Trophoblast cell (in vitro differentiated cells and primary cell): ENCODE measurements at regions not wholly inside any gene's neighbourhood (a gene's known extent, or its start where the extent isn't known, plus 50 kb on each side); places are given as distances from the start of the nearest gene placed in this dataset.

ENCODE experiments used
- DNase-seq, 2 donors: peaks; one replicate each; pipeline ENCODE4 v3.0.0-alpha.2; 2016
- H2AFZ ChIP-seq: 2 replicates; pipeline ENCODE4 v1.6.1; 2013; ENCODE audit warnings: low read length, moderate library complexity, mild to moderate bottlenecking; ENCODE audit not compliant: insufficient read depth, poor library complexity
- H2AK5ac ChIP-seq: 2 replicates; pipeline ENCODE4 v1.6.1; 2013; ENCODE audit warnings: mild to moderate bottlenecking, low read length
- H2BK120ac ChIP-seq: 2 replicates; pipeline ENCODE4 v1.6.1; 2013; ENCODE audit warnings: low read length, mild to moderate bottlenecking, moderate library complexity; ENCODE audit not compliant: insufficient read depth, poor library complexity
- H2BK12ac ChIP-seq: 2 replicates; pipeline ENCODE4 v1.6.1; 2013; ENCODE audit warnings: mild to moderate bottlenecking, low read length, moderate library complexity
- H2BK5ac ChIP-seq: 2 replicates; pipeline ENCODE4 v1.6.1; 2013; ENCODE audit warnings: low read length, low read depth, moderate library complexity, mild to moderate bottlenecking; ENCODE audit not compliant: poor library complexity
- H3K14ac ChIP-seq: 2 replicates; pipeline ENCODE4 v1.6.1; 2013; ENCODE audit warnings: mild to moderate bottlenecking, low read length
- H3K18ac ChIP-seq: 2 replicates; pipeline ENCODE4 v1.6.1; 2013; ENCODE audit warnings: mild to moderate bottlenecking, low read length
- H3K23ac ChIP-seq: 2 replicates; pipeline ENCODE4 v1.6.1; 2013; ENCODE audit warnings: low read length
- H3K27ac ChIP-seq: 2 replicates; pipeline ENCODE4 v1.5.1; 2013; ENCODE audit warnings: low read depth, mild to moderate bottlenecking, inconsistent platforms, low read length, moderate library complexity
- H3K27me3 ChIP-seq: 2 replicates; pipeline ENCODE4 v1.6.1; 2013; ENCODE audit warnings: inconsistent platforms, mild to moderate bottlenecking, low read length, moderate library complexity; ENCODE audit not compliant: insufficient read depth
- H3K36me3 ChIP-seq, 2 experiments: 1 replicate in 1 of 2; 2 replicates in 1 of 2; pipeline ENCODE4 v1.6.1; 2013; ENCODE audit warnings: low read length in 2 of 2, mild to moderate bottlenecking in 2 of 2, moderate library complexity in 1 of 2; ENCODE audit not compliant: insufficient read depth in 2 of 2, control insufficient read depth in 1 of 2
- H3K4ac ChIP-seq: 2 replicates; pipeline ENCODE4 v1.6.1; 2013; ENCODE audit warnings: low read depth, mild to moderate bottlenecking, low read length, moderate library complexity
- H3K4me1 ChIP-seq, 2 experiments: 1 replicate in 1 of 2; 2 replicates in 1 of 2; pipeline ENCODE4 v1.6.1; 2013; ENCODE audit warnings: low read length in 2 of 2, mild to moderate bottlenecking in 2 of 2, moderate library complexity in 1 of 2; ENCODE audit not compliant: insufficient read depth in 2 of 2, control insufficient read depth in 1 of 2
- H3K4me2 ChIP-seq: 2 replicates; pipeline ENCODE4 v1.6.1; 2013; ENCODE audit warnings: inconsistent platforms, mild to moderate bottlenecking, low read length, moderate library complexity
- H3K4me3 ChIP-seq: 2 replicates; pipeline ENCODE4 v1.5.1; 2013; ENCODE audit warnings: mild to moderate bottlenecking, low read depth, low read length, inconsistent platforms
- H3K79me1 ChIP-seq: one replicate; pipeline ENCODE4 v1.6.1; 2013; ENCODE audit warnings: low read length
- H3K79me2 ChIP-seq: 2 replicates; pipeline ENCODE4 v1.6.1; 2013; ENCODE audit warnings: low read length, mild to moderate bottlenecking; ENCODE audit not compliant: control insufficient read depth, insufficient read depth, poor library complexity
- H3K9ac ChIP-seq: 2 replicates; pipeline ENCODE4 v1.6.1; 2013; ENCODE audit warnings: mild to moderate bottlenecking, low read length
- H3K9me3 ChIP-seq: 2 replicates; pipeline ENCODE4 v1.6.1; 2013; ENCODE audit warnings: low read depth, mild to moderate bottlenecking, control low read depth, inconsistent platforms, low read length; ENCODE audit not compliant: insufficient read depth
- H4K12ac ChIP-seq: 2 replicates; pipeline ENCODE4 v1.6.1; 2013; ENCODE audit warnings: low read depth, mild to moderate bottlenecking, low read length, moderate library complexity
- H4K8ac ChIP-seq: 2 replicates; pipeline ENCODE4 v1.6.1; 2013; ENCODE audit warnings: low read depth, mild to moderate bottlenecking, low read length, moderate library complexity
- H4K91ac ChIP-seq: one replicate; pipeline ENCODE4 v1.6.1; 2013; ENCODE audit warnings: low read depth, mild to moderate bottlenecking, low read length, moderate library complexity
- WGBS: extraction: QIAGEN DNeasy Blood & Tissue Kit; methylation state at CpG from one replicate; pipeline ENCODE4 v1.1.7; 2013; ENCODE audit warnings: missing lambda C conversion rate; ENCODE audit not compliant: insufficient read length, insufficient coverage; ENCODE audit errors: extremely low coverage; 5-methylcytosine and 5-hydroxymethylcytosine counted together

GRCh38 chr5:89826938-89827337 is 582.6 kb downstream of the CETN3 start:
- Histone ChIP-seq H2BK12ac (no peak overlapping the region), H3K14ac (no peak overlapping the region), H3K79me2 (no peaks in the 10 kb centered on the region), H2BK120ac (no peak overlapping the region), H3K4me1 (no peaks in the 10 kb centered on the region), H3K9ac (no peak overlapping the region), H3K4me3 (no peak overlapping the region), H3K79me1 (no peaks in the 10 kb centered on the region), H3K4ac (no peak overlapping the region), H3K27ac (no peak overlapping the region), H3K27me3 (no peaks in the 10 kb centered on the region), H3K23ac (no peak overlapping the region), H2AK5ac (no peak overlapping the region), H3K4me2 (no peak overlapping the region), H4K8ac (no peak overlapping the region), H3K36me3 (no peaks in the 10 kb centered on the region), H4K12ac (no peak overlapping the region), H3K9me3 (no peaks in the 10 kb centered on the region), H3K18ac (no peak overlapping the region), H4K91ac (no peak overlapping the region), H2AFZ (no peak overlapping the region), H2BK5ac (no peak overlapping the region)
- no CpG with 5 or more reads among the region's 8 CpGs for WGBS
- DNase-seq: no peak

GRCh38 chr5:89823046-89823445 is 586.5 kb downstream of the CETN3 start:
- Histone ChIP-seq H3K9ac (no peak overlapping the region), H3K4me2 (no peak overlapping the region), H2AFZ (no peak overlapping the region), H2BK120ac (no peak overlapping the region), H3K27me3 (no peaks in the 10 kb centered on the region), H3K23ac (no peak overlapping the region), H4K8ac (no peak overlapping the region), H3K79me1 (no peaks in the 10 kb centered on the region), H2BK12ac (no peak overlapping the region), H3K18ac (no peak overlapping the region), H4K91ac (no peak overlapping the region), H2BK5ac (no peak overlapping the region), H3K36me3 (no peaks in the 10 kb centered on the region), H3K4me3 (no peak overlapping the region), H4K12ac (no peak overlapping the region), H3K79me2 (no peaks in the 10 kb centered on the region), H3K4ac (no peak overlapping the region), H3K27ac (no peak overlapping the region), H3K4me1 (no peaks in the 10 kb centered on the region), H3K14ac (no peak overlapping the region), H2AK5ac (no peak overlapping the region), H3K9me3 (no peaks in the 10 kb centered on the region)
- no peak for DNase-seq
- no CpG with 5 or more reads among the region's 2 CpGs for WGBS

GRCh38 chr5:89817841-89818240 is 591.7 kb downstream of the CETN3 start:
- no peaks in the 10 kb centered on the region for H3K9me3 ChIP-seq
- no peak overlapping the region for H4K91ac ChIP-seq
- no peak overlapping the region for H2BK12ac ChIP-seq
- no peaks in the 10 kb centered on the region for H3K36me3 ChIP-seq
- no peak overlapping the region for H3K4me3 ChIP-seq
- no peaks in the 10 kb centered on the region for H3K27me3 ChIP-seq
- no CpG with 5 or more reads among the region's 4 CpGs for WGBS
- no peak overlapping the region for H3K9ac ChIP-seq
- no peak overlapping the region for H3K4me2 ChIP-seq
- H3K79me2 ChIP-seq: no peaks in the 10 kb centered on the region
- no peaks in the 10 kb centered on the region for H3K79me1 ChIP-seq
- no peak overlapping the region for H3K4ac ChIP-seq
- no peak overlapping the region for H2BK5ac ChIP-seq
- H2AFZ ChIP-seq: no peak overlapping the region
- H3K23ac ChIP-seq: no peak overlapping the region
- H3K18ac ChIP-seq: no peak overlapping the region
- no peak for DNase-seq
- H4K8ac ChIP-seq: no peak overlapping the region
- H2AK5ac ChIP-seq: no peak overlapping the region
- no peak overlapping the region for H3K27ac ChIP-seq
- H3K4me1 ChIP-seq: no peaks in the 10 kb centered on the region
- no peak overlapping the region for H4K12ac ChIP-seq
- H2BK120ac ChIP-seq: no peak overlapping the region
- no peak overlapping the region for H3K14ac ChIP-seq

GRCh38 chr5:89816038-89816437 is 593.5 kb downstream of the CETN3 start:
- Histone ChIP-seq H3K79me1 (no peaks in the 10 kb centered on the region), H3K36me3 (no peaks in the 10 kb centered on the region), H4K91ac (no peak overlapping the region), H3K79me2 (no peaks in the 10 kb centered on the region), H2BK5ac (no peak overlapping the region), H3K4me1 (no peaks in the 10 kb centered on the region), H2BK12ac (no peak overlapping the region), H3K18ac (no peak overlapping the region), H4K12ac (no peak overlapping the region), H3K9me3 (no peaks in the 10 kb centered on the region), H3K4me3 (no peak overlapping the region), H3K14ac (no peak overlapping the region), H2AK5ac (no peak overlapping the region), H3K4me2 (no peak overlapping the region), H3K27me3 (no peaks in the 10 kb centered on the region), H2AFZ (no peak overlapping the region), H4K8ac (no peak overlapping the region), H3K27ac (no peak overlapping the region), H3K9ac (no peak overlapping the region), H3K4ac (no peak overlapping the region), H2BK120ac (no peak overlapping the region), H3K23ac (no peak overlapping the region)
- no peak for DNase-seq
- no CpG with 5 or more reads among the region's 2 CpGs for WGBS
